ENCODE measurements at regions not wholly inside any gene's neighbourhood (a gene's known extent, or its start where the extent isn't known, plus 50 kb on each side); places are given as distances from the start of the nearest gene placed in this dataset.

DNA sequence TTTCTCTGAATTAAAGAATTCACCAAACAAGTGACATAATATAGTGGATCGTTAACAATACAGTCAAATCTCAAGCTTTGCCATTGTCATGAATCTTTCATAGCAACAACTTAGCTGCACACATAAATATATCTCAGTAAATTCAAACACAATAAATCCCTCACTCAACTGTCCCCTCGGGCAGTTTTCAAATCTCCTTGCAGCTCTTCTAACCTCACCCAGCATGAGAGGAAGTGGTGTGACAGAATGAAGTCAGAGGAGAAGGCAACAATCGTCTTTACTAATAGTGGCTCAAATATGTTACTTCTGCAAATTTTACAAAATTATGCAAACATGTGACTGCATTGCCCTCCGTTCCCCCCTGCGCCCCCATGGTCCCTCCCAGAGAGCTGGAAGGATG lies 148.2 kb downstream of the RAP2A start:
- TF ChIP-seq, protein P1, sequence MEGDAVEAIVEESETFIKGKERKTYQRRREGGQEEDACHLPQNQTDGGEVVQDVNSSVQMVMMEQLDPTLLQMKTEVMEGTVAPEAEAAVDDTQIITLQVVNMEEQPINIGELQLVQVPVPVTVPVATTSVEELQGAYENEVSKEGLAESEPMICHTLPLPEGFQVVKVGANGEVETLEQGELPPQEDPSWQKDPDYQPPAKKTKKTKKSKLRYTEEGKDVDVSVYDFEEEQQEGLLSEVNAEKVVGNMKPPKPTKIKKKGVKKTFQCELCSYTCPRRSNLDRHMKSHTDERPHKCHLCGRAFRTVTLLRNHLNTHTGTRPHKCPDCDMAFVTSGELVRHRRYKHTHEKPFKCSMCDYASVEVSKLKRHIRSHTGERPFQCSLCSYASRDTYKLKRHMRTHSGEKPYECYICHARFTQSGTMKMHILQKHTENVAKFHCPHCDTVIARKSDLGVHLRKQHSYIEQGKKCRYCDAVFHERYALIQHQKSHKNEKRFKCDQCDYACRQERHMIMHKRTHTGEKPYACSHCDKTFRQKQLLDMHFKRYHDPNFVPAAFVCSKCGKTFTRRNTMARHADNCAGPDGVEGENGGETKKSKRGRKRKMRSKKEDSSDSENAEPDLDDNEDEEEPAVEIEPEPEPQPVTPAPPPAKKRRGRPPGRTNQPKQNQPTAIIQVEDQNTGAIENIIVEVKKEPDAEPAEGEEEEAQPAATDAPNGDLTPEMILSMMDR (IDR thresholded peaks at IDR 0.05 in 2 of 3, conservative IDR thresholded peaks at IDR 0.05 in 1 of 3; ENCODE audit: control insufficient read depth in 2 of 3, extremely low read depth in 1 of 3, insufficient read depth in 1 of 3, low read depth in 3 of 3, low read length in 3 of 3) = no peak
- TF ChIP-seq NFYA (IDR thresholded peaks at IDR 0.05; ENCODE audit: borderline replicate concordance, low read depth, low read length) = no peak
- no peak for TF ChIP-seq TCF7 (IDR thresholded peaks at IDR 0.05; ENCODE audit: borderline replicate concordance)

Measured in GM12878 (cell line).